ENCODE measurements at regions not wholly inside any gene's neighbourhood (a gene's known extent, or its start where the extent isn't known, plus 50 kb on each side); places are given as distances from the start of the nearest gene placed in this dataset.

DNA sequence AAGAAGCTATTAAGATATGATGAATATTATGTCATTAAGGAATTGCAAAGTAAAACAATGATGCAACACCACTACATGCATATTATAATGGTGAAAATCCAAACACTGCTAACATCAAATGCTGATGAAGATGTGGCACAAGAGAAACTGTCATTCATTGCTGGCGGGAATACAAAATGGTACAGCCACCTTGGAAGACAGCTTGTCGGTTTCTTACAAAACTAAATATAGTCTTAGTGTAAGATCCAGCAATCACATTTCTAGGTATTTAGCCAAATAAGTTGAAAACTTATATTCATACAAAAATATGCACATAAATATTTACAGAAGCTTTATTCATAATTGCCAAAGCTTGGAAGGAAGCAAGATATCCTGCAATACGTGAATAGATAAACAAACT, 114.9 kb upstream of the EDNRB start:
- no peaks in the 10 kb centered on the region for H3K36me3 Mint-ChIP-seq
- H3K27ac Mint-ChIP-seq: no peak overlapping the region
- no peak for DNase-seq
- peaks cover 13% of the 10 kb centered on the region for H3K27me3 Mint-ChIP-seq
- CTCF ChIA-PET: no interaction called here
- no peaks in the 10 kb centered on the region for H3K9me3 Mint-ChIP-seq (ENCODE audit: low read depth)
- no peak for ATAC-seq
- H3K4me3 Mint-ChIP-seq: no peak overlapping the region
- H3K4me1 Mint-ChIP-seq: no peaks in the 10 kb centered on the region

DNA sequence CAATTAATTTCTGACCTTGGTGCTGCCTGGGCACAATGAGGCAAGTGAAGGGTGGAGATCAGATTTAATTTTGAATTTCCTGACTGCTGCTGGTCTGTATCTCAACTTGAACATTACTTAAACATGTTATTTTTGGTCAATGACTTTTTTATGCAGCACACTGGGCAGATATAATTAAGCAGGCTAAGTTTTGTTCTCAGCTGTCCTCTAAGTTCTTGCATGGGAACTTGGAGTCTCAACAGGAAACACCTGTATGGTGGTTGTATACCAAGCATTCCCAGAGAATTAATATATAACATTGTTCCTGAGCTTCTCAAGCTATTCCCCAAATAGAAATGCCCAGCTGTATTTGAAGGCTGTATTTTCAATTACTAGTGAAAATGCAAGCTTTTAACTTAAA, 113.5 kb upstream of the EDNRB start:
- CTCF ChIA-PET: no interaction called here
- H3K4me3 Mint-ChIP-seq: no peak overlapping the region
- no peak for DNase-seq
- no peak for ATAC-seq
- no peaks in the 10 kb centered on the region for H3K9me3 Mint-ChIP-seq (ENCODE audit: low read depth)
- peaks cover 16% of the 10 kb centered on the region for H3K27me3 Mint-ChIP-seq
- no peak overlapping the region for H3K27ac Mint-ChIP-seq
- H3K36me3 Mint-ChIP-seq: no peaks in the 10 kb centered on the region
- no peaks in the 10 kb centered on the region for H3K4me1 Mint-ChIP-seq

DNA sequence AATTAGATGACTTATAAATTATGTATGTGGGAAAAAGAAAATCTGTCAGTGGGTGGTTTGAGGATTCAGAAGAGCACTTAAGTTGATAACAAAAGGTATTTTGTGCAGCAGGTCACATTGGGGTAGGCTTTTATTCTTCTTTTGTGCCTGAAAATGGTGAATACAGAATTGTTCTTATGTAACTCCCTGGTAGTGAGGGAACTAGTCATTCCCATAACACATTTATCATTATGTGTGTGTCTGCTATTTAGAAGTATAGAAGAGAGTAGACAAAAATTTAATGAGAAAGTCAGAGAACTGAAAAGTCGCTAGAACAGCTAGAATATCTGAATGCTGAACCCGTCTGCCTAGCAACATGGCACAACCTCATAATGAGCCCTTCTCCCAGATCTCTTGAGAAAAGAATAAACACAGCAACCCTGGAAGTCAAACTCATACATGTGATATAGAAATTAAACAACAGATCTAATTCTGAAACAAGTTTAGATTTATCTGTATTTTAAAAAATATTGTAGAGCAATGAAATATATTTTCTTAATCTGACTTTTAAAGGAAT, 111.8 kb upstream of the EDNRB start:
- no peaks in the 10 kb centered on the region for H3K4me1 Mint-ChIP-seq
- H3K4me3 Mint-ChIP-seq: no peak overlapping the region

DNA sequence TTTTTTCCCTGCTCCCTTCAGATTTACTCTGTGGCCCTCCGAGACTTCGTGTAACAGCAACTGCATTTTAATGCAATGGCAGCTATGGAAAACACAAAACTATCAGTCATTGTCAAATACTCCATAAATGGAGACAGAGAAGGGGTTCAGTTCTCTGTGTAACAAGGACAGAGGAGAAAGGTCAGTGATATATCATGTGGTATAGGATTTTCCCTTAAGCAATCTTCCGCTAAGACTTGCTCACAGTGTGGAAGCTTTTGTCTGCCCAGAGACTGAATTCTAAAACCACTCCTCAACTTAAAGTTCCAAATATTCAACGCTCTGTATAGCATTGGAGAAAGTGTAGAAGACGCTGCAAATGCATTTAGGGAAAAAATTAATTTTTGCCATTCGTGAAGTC, 111.3 kb upstream of the EDNRB start:
- CTCF ChIA-PET: no interaction called here
- H3K36me3 Mint-ChIP-seq: no peaks in the 10 kb centered on the region
- H3K27me3 Mint-ChIP-seq: peaks cover 13% of the 10 kb centered on the region
- no peaks in the 10 kb centered on the region for H3K9me3 Mint-ChIP-seq (ENCODE audit: low read depth)
- ATAC-seq (no peak), DNase-seq (no peak)
- H3K4me1 Mint-ChIP-seq: no peaks in the 10 kb centered on the region
- no peak overlapping the region for H3K27ac Mint-ChIP-seq
- no peak overlapping the region for H3K4me3 Mint-ChIP-seq

More for the DNA sequence above, 111.8 kb upstream of the EDNRB start:
- ATAC-seq: no peak
- no peak for DNase-seq
- Mint-ChIP-seq H3K9me3 (ENCODE audit: low read depth) (no peaks in the 10 kb centered on the region), H3K27me3 (peaks cover 16% of the 10 kb centered on the region), H3K27ac (no peak overlapping the region), H3K36me3 (no peaks in the 10 kb centered on the region)
- CTCF ChIA-PET: no interaction called here

DNA sequence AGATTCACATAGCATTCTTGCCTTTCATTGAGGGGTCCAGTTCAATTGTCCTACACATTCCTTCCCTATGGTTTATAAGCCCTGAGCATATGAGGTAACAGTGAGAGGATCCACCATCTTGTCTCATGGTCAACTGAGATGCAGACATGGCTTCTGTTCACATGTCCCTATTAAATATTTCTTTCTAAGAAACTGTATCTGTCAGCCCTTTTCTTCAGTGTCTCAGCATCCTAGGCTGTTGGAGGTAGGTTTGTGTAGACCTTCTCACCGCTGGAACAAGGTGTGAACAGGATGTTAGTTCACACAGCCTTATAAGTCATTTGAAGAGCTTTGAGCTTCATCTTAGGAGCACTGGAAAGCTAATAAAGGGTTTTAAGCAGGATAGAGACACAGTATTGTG, 110.3 kb upstream of the EDNRB start:
- no peaks in the 10 kb centered on the region for H3K4me1 Mint-ChIP-seq
- no peaks in the 10 kb centered on the region for H3K36me3 Mint-ChIP-seq
- no peak overlapping the region for H3K4me3 Mint-ChIP-seq
- no peak overlapping the region for H3K27ac Mint-ChIP-seq
- no peaks in the 10 kb centered on the region for H3K9me3 Mint-ChIP-seq (ENCODE audit: low read depth)
- DNase-seq: no peak
- peaks cover 13% of the 10 kb centered on the region for H3K27me3 Mint-ChIP-seq
- CTCF ChIA-PET: no interaction called here
- ATAC-seq: no peak

DNA sequence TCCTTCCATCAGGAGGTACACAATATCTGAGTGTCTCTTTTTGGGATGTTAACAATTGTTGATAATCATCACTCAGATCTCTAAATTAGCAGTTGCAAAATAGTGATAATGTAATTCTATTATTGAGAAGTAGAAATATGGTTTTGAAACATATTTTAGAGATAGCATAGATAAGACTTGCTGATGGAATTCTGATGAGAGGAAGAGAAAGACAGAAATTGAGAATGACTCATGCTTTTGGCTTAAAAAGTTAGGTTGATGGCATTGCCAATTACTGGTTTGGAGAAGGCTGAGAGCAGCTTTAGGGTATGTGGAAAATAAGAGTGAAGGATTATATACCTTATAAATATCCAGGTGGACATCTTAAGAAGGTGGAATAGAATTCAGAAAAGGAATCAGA, 106.4 kb upstream of the EDNRB start:
- H3K27me3 Mint-ChIP-seq: peaks cover 10% of the 10 kb centered on the region
- CTCF ChIA-PET: no interaction called here
- no peak overlapping the region for H3K4me3 Mint-ChIP-seq
- ATAC-seq (no peak), DNase-seq (no peak)
- no peak overlapping the region for H3K27ac Mint-ChIP-seq
- H3K36me3 Mint-ChIP-seq: peaks cover 2% of the 10 kb centered on the region
- H3K9me3 Mint-ChIP-seq (ENCODE audit: low read depth): no peaks in the 10 kb centered on the region
- peaks cover 9% of the 10 kb centered on the region for H3K4me1 Mint-ChIP-seq

DNA sequence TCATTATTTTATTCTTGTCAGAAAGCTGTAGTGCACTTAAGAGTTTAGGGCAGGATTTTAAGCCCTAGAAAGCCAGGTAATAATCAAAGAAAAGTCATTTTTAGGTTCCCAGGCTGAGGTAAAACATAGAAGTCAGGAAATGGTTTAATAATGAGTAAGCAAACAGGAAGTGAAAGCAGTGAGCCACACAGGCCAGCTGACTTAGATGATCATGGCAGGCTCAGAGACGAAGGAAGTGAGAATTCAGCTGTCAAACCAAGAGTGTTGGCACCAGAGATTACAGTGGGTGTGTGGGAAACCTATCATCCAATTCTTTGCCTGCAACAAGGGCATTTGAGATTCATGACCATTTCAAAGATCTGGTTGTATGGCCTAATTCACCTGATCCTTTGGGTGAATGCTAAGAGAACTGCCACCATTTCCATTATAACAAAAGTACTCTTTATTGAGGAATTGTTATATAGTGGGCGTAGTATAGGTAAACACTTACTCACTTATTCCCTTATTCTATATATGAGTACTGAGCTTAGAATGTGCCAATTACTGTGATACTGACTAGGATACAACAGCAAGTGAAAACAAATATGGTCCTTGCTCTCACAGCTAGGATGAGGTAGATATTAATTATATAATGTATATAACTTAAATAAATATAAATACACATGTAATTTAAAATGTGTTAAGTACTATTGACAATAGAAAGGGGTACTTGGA, 103.7 kb upstream of the EDNRB start:
- CTCF ChIA-PET: no interaction called here
- Mint-ChIP-seq H3K9me3 (ENCODE audit: low read depth) (no peaks in the 10 kb centered on the region), H3K27me3 (peaks cover 14% of the 10 kb centered on the region), H3K27ac (peak overlapping the region; percentile 52), H3K4me3 (no peak overlapping the region), H3K4me1 (peaks cover 9% of the 10 kb centered on the region), H3K36me3 (peaks cover 4% of the 10 kb centered on the region)
- peak; percentile 80 for DNase-seq
- ATAC-seq: peak; percentile 100

DNA sequence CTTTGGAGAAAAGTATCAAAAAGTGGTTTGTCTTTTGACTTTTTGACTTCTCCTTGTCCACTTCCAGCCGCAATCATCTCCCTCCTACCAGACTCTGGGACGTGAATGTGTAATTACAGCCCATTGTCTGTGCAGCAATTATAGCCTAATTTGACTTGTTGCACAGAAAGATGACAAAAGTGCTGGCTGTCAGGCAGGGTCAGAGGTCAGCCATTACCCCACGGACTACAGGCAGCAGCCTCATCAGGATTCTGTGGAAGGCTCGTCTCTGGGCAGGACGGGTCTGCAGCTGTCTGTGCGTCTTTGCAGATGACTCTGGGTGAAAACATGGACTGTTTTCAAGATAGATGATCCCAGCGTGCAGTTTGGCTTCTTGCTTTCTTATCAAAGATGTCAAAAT, 102.2 kb upstream of the EDNRB start:
- CTCF ChIA-PET: no interaction called here

DNA sequence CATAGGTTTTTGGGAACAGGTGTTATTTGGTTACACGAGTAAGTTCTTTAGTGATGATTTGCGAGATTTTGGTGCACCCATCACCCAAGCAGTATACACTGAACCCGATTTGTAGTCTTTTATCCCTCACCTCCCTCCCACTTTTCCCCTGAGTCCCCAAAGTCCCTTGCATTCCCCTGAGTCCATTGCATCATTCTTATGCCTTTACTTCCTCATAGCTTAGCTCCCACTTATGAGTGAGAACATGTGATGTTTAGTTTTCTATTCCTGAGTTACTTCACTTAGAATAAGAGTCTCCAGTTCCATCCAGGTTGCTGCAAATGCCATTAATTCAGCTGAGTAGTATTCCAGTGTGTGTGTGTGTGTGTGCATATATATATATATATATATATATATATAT, 97.2 kb upstream of the EDNRB start:
- H3K36me3 Mint-ChIP-seq: peaks cover 2% of the 10 kb centered on the region
- no peak for ATAC-seq
- H3K27ac Mint-ChIP-seq: no peak overlapping the region
- no peaks in the 10 kb centered on the region for H3K4me1 Mint-ChIP-seq
- no peak overlapping the region for H3K4me3 Mint-ChIP-seq
- CTCF ChIA-PET: no interaction called here
- peaks cover 28% of the 10 kb centered on the region for H3K27me3 Mint-ChIP-seq
- no peak for DNase-seq
- no peaks in the 10 kb centered on the region for H3K9me3 Mint-ChIP-seq (ENCODE audit: low read depth)

More for the DNA sequence above, 102.2 kb upstream of the EDNRB start:
- H3K27ac Mint-ChIP-seq: no peak overlapping the region
- peaks cover 23% of the 10 kb centered on the region for H3K27me3 Mint-ChIP-seq
- H3K4me1 Mint-ChIP-seq: peaks cover 9% of the 10 kb centered on the region
- H3K4me3 Mint-ChIP-seq: no peak overlapping the region
- H3K36me3 Mint-ChIP-seq: peaks cover 4% of the 10 kb centered on the region
- ATAC-seq (no peak), DNase-seq (no peak)
- H3K9me3 Mint-ChIP-seq (ENCODE audit: low read depth): no peaks in the 10 kb centered on the region

DNA sequence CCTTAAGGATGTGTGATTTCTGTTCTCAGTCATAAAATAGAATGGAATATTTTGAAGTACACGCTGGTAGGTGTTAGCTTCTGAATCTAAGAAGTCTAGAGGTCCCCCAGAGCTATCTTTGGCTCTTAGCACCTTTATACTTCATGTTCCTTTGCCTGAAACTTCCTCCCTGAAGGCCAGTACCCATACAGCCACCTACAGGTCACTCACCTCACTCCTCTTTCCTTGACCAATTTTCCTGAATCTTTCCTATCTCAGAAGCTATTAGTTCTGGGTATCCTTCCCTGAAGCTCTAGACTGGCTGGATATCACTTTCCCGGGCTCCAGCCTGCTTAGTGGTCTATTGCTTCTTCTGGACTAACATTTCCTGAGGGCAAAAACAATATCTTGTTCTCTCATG, 93.4 kb upstream of the EDNRB start:
- no peak overlapping the region for H3K27ac Mint-ChIP-seq
- DNase-seq: no peak
- ATAC-seq: no peak
- peaks cover 22% of the 10 kb centered on the region for H3K27me3 Mint-ChIP-seq
- H3K4me3 Mint-ChIP-seq: no peak overlapping the region
- no peaks in the 10 kb centered on the region for H3K4me1 Mint-ChIP-seq
- H3K36me3 Mint-ChIP-seq: no peaks in the 10 kb centered on the region
- CTCF ChIA-PET: no interaction called here
- H3K9me3 Mint-ChIP-seq (ENCODE audit: low read depth): no peaks in the 10 kb centered on the region

DNA sequence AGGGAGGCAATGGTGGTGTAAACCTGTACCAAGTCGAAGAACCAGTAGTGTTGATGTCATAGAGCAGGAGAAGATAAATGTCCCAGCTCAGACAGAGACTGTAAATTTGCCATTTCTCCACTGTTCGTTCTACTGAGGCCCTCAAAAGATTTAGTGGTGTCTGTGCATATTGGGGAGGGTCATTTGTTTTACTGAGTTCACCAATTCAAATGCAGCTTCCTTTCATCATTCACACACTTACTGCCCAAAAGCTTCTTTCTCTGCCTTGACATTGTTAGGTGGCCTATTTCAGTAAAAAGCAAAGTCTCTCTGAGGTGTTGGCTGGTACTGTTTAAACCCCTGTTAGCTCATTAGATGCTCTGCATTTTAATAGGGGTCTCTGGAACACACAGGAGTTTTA, 86.2 kb upstream of the EDNRB start:
- Mint-ChIP-seq H3K9me3 (ENCODE audit: low read depth) (no peaks in the 10 kb centered on the region), H3K27me3 (peaks cover 13% of the 10 kb centered on the region), H3K4me1 (no peaks in the 10 kb centered on the region), H3K36me3 (no peaks in the 10 kb centered on the region), H3K4me3 (no peak overlapping the region), H3K27ac (no peak overlapping the region)
- CTCF ChIA-PET: no interaction called here
- ATAC-seq (no peak), DNase-seq (no peak)

DNA sequence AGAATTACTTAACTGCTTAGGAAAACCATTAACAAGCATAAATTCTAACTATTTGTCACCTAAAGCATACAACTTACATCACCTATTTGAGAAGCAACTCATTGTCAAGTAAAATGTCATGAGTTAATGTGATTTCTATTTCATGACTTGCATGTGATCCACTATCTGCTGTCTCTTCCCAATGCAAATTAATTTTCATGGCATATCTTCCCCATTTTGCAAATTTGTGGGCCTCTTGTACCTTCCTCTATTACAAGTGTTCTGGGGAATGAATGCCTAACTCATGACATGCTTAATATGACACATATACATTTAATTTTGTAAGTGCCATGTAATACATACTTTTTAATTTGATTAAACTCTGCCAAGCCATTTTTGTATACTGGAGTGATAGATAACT, 81.1 kb upstream of the EDNRB start:
- DNase-seq: no peak
- no peak for ATAC-seq
- Mint-ChIP-seq H3K4me1 (no peaks in the 10 kb centered on the region), H3K27ac (no peak overlapping the region), H3K36me3 (no peaks in the 10 kb centered on the region), H3K27me3 (peaks cover 4% of the 10 kb centered on the region), H3K4me3 (no peak overlapping the region), H3K9me3 (ENCODE audit: low read depth) (no peaks in the 10 kb centered on the region)
- CTCF ChIA-PET: no interaction called here

DNA sequence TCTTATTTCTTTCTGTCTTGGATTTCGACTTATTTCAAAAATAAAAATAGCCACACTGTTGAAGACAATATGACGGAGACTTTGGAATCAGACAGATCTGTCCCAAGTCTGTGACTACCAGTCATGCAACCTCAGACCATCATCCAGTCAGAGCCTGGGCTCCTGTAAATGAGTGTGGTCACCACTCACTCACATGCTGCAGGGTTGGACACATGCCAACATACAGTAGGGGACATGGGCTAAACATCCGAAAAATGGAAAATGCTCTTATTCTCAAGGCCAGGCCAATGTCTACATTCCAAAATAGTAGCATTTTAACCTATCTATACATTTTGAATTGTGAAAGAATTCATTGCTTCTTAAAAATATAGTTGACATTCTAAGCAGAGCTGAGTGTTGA, 75.5 kb upstream of the EDNRB start:
- Mint-ChIP-seq H3K4me1 (no peaks in the 10 kb centered on the region), H3K27ac (no peak overlapping the region), H3K27me3 (peaks cover 3% of the 10 kb centered on the region), H3K4me3 (no peak overlapping the region), H3K36me3 (no peaks in the 10 kb centered on the region), H3K9me3 (ENCODE audit: low read depth) (no peaks in the 10 kb centered on the region)
- ATAC-seq (no peak), DNase-seq (no peak)
- CTCF ChIA-PET: no interaction called here

DNA sequence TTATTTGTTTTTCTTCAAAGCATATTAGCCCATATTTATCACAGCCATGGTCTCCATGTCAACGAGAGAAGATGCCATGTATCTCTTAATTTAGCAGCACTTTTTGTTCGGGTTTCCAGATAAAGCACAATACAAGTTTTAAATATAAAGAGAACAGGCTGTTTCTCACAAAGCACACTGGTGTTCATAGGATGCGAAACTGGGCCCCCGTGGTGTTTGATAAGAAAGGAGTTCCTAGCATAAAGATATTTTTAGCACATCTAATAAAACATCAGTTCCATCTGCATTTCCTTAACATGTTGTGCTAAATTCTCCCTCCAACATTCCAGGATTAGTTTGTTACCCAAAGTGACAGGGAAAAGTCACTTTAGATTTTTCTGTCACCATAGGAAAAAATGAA, 72.4 kb upstream of the EDNRB start:
- Mint-ChIP-seq H3K27me3 (peaks cover 3% of the 10 kb centered on the region), H3K4me3 (no peak overlapping the region), H3K9me3 (ENCODE audit: low read depth) (no peaks in the 10 kb centered on the region), H3K4me1 (no peaks in the 10 kb centered on the region), H3K27ac (no peak overlapping the region), H3K36me3 (no peaks in the 10 kb centered on the region)
- no peak for DNase-seq
- CTCF ChIA-PET: no interaction called here
- no peak for ATAC-seq

DNA sequence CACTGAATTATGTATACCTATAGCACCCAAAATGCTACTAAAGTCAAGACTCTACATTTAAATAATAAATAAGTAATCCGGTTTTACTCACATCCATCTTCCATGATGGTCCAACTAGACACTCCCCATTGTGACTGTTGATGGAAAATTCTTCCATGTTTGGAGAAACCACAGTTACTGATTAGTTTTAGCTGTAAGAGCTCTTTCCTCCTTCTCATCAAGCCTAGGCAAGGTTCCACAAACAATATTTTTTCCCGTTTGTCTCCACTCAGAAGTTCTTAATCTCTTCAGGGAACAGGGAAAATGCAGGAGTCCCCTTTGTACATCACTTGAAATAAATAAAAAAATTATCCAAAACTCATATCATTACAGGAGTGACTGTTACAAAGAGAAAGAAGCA, 70.7 kb upstream of the EDNRB start:
- peaks cover 6% of the 10 kb centered on the region for H3K27me3 Mint-ChIP-seq
- no peaks in the 10 kb centered on the region for H3K9me3 Mint-ChIP-seq (ENCODE audit: low read depth)
- DNase-seq (no peak), ATAC-seq (no peak)
- CTCF ChIA-PET: no interaction called here
- no peaks in the 10 kb centered on the region for H3K4me1 Mint-ChIP-seq
- no peak overlapping the region for H3K27ac Mint-ChIP-seq
- no peaks in the 10 kb centered on the region for H3K36me3 Mint-ChIP-seq
- no peak overlapping the region for H3K4me3 Mint-ChIP-seq
